HG03442 (cell line): ENCODE measurements at regions not wholly inside any gene's neighbourhood (a gene's known extent, or its start where the extent isn't known, plus 50 kb on each side); places are given as distances from the start of the nearest gene placed in this dataset.

Experiments
- ATAC-seq: cut with Tn5 transposase; IDR thresholded peaks from one replicate; pipeline ENCODE4 v1.9.1; 2021; ENCODE audit warnings: mild to moderate bottlenecking, moderate library complexity; ENCODE audit not compliant: unreplicated experiment

GRCh38 chr15:70314688-70315087 lies 217.0 kb upstream of the TLE3 start:
- no peak for ATAC-seq

GRCh38 chr15:70314018-70314354 lies 216.3 kb upstream of the TLE3 start:
- no peak for ATAC-seq

GRCh38 chr15:70313099-70314017 lies 215.6 kb upstream of the TLE3 start:
- no peak for ATAC-seq

- ATAC-seq = no peak
Observed at GRCh38 chr15:70311821-70312220, 214.1 kb upstream of the TLE3 start.

GRCh38 chr15:70309716-70310115 lies 212.0 kb upstream of the TLE3 start:
- ATAC-seq = no peak

- no peak for ATAC-seq
Observed at GRCh38 chr15:70308735-70309434, 211.2 kb upstream of the TLE3 start.

- peak; percentile 72 for ATAC-seq
Observed at GRCh38 chr15:70308011-70308734, 210.5 kb upstream of the TLE3 start.

- no peak for ATAC-seq
Observed at GRCh38 chr15:70306582-70306981, 208.9 kb upstream of the TLE3 start.

- no peak for ATAC-seq
Observed at GRCh38 chr15:70306081-70306480, 208.4 kb upstream of the TLE3 start.

GRCh38 chr15:70303981-70304380 lies 206.3 kb upstream of the TLE3 start:
- ATAC-seq = no peak

- ATAC-seq = no peak
Observed at GRCh38 chr15:70302360-70302759, 204.6 kb upstream of the TLE3 start.

GRCh38 chr15:70301396-70301795 lies 203.7 kb upstream of the TLE3 start:
- no peak for ATAC-seq

- peak; percentile 97 for ATAC-seq
Observed at GRCh38 chr15:70299931-70300869, 202.5 kb upstream of the TLE3 start.

GRCh38 chr15:70297465-70298058 lies 199.8 kb upstream of the TLE3 start:
- ATAC-seq = no peak

GRCh38 chr15:70294731-70295305 lies 197.1 kb upstream of the TLE3 start:
- ATAC-seq = no peak

GRCh38 chr15:70293591-70294470 lies 196.1 kb upstream of the TLE3 start:
- no peak for ATAC-seq

- ATAC-seq = no peak
Observed at GRCh38 chr15:70293138-70293537, 195.4 kb upstream of the TLE3 start.

- ATAC-seq = no peak
Observed at GRCh38 chr15:70292076-70292760, 194.5 kb upstream of the TLE3 start.
